HCT116 (cell line): ENCODE measurements at regions not wholly inside any gene's neighbourhood (a gene's known extent, or its start where the extent isn't known, plus 50 kb on each side); places are given as distances from the start of the nearest gene placed in this dataset.

ENCODE experiments used
- CTCF ChIP-seq, 3 experiments: fragments of 200-600 bp in 1 of 3; sonication (generic) in 1 of 3; IDR thresholded peaks in 2 of 3; conservative IDR thresholded peaks in 1 of 3; 2 replicates each; pipeline ENCODE4 v1.5.1; 2012 to 2017; ENCODE audit warnings: low read depth in 2 of 3, low read length in 2 of 3, antibody characterized with exemption in 1 of 3, borderline replicate concordance in 1 of 3, control low read depth in 1 of 3, mild to moderate bottlenecking in 1 of 3, mixed read lengths in 1 of 3, mixed run types in 1 of 3, moderate library complexity in 1 of 3; ENCODE audit not compliant: insufficient read depth in 1 of 3
- ELF1 ChIP-seq: IDR thresholded peaks from 2 replicates; pipeline ENCODE4 v1.6.1; 2012; ENCODE audit warnings: low read depth, borderline replicate concordance
- EZH2 ChIP-seq: fragments of 200-600 bp; sonication (generic); IDR thresholded peaks from 2 replicates; pipeline ENCODE4 v1.6.1; 2017; ENCODE audit warnings: antibody characterized with exemption, mixed run types
- REST ChIP-seq: IDR thresholded peaks from 2 replicates; pipeline ENCODE4 v1.6.1; 2012; ENCODE audit warnings: low read depth
- TCF7L2 ChIP-seq: IDR thresholded peaks from 2 replicates; pipeline ENCODE4 v1.7.0; 2011; ENCODE audit warnings: borderline replicate concordance, inconsistent platforms; ENCODE audit not compliant: insufficient read depth, insufficient read length; ENCODE audit errors: extremely low read depth
- YY1 ChIP-seq: IDR thresholded peaks from 2 replicates; pipeline ENCODE4 v1.6.1; 2011; ENCODE audit warnings: low read length, low read depth, moderate library complexity, mild to moderate bottlenecking; ENCODE audit not compliant: insufficient replicate concordance; ENCODE audit errors: extremely low read depth
- ZFX ChIP-seq: fragments of 450-650 bp; IDR thresholded peaks from 2 replicates; pipeline ENCODE4 v1.6.1; 2017

GRCh38 chr2:53177327-53177726 lies 590.3 kb upstream of the CHAC2 start:
- no peak for TF ChIP-seq ELF1
- no peak for TF ChIP-seq CTCF (IDR thresholded peaks at IDR 0.05 in 2 of 3, conservative IDR thresholded peaks at IDR 0.05 in 1 of 3; ENCODE audit: borderline replicate concordance in 1 of 3, insufficient read depth in 1 of 3, low read depth in 2 of 3, low read length in 2 of 3)
- no peak for TF ChIP-seq YY1
- TF ChIP-seq TCF7L2, result no peak
- no peak for TF ChIP-seq EZH2
- no peak for TF ChIP-seq REST
- TF ChIP-seq ZFX, result no peak
